Lung (tissue), 11 donors: ENCODE measurements at regions not wholly inside any gene's neighbourhood (a gene's known extent, or its start where the extent isn't known, plus 50 kb on each side); places are given as distances from the start of the nearest gene placed in this dataset.
A peak's percentile ranks its signal among the peaks of the same experiment; 100 is the strongest.

Source experiments
- ATAC-seq: fragments of 200-7000 bp; cut with Tn5 transposase; one replicate; pipeline ENCODE4 v1.9.1; 2020; ENCODE audit warnings: moderate number of reproducible peaks; ENCODE audit not compliant: insufficient read depth, low FRiP score
- DNase-seq, 3 donors: peaks; one replicate each; pipeline ENCODE4 v3.0.0-alpha.2; 2013 to 2017
- H3K27ac ChIP-seq, 2 donors: one replicate each; pipeline ENCODE4 v1.5.1; 2013; ENCODE audit warnings: mild to moderate bottlenecking in 2 of 2, moderate library complexity in 2 of 2, control low read depth in 1 of 2, inconsistent platforms in 1 of 2, low read depth in 1 of 2, low read length in 1 of 2
- H3K27me3 ChIP-seq, 3 donors: one replicate each; pipeline ENCODE4 v1.5.1; 2013; ENCODE audit warnings: low read length in 2 of 3; ENCODE audit not compliant: control insufficient read depth in 3 of 3, insufficient read depth in 3 of 3
- H3K36me3 ChIP-seq, 4 donors: one replicate each; pipeline ENCODE4 v1.5.1; 2013; ENCODE audit warnings: low read length in 4 of 4, mild to moderate bottlenecking in 1 of 4, moderate library complexity in 1 of 4; ENCODE audit not compliant: control insufficient read depth in 4 of 4, insufficient read depth in 4 of 4
- H3K4me1 ChIP-seq, 5 donors: one replicate each; pipeline ENCODE4 v1.5.1; 2013; ENCODE audit warnings: low read length in 5 of 5, mild to moderate bottlenecking in 2 of 5, moderate library complexity in 1 of 5; ENCODE audit not compliant: control insufficient read depth in 5 of 5, insufficient read depth in 5 of 5
- H3K4me3 ChIP-seq: one replicate; pipeline ENCODE4 v1.5.1; 2013; ENCODE audit warnings: mild to moderate bottlenecking, control low read depth, moderate library complexity
- H3K9ac ChIP-seq, 2 donors: one replicate each; pipeline ENCODE4 v1.5.1; 2013; ENCODE audit warnings: low read length in 2 of 2, control low read depth in 1 of 2; ENCODE audit not compliant: insufficient read depth in 1 of 2
- H3K9me3 ChIP-seq, 4 donors: one replicate each; pipeline ENCODE4 v1.5.1; 2013; ENCODE audit warnings: low read length in 3 of 4, mild to moderate bottlenecking in 1 of 4, moderate library complexity in 1 of 4; ENCODE audit not compliant: control insufficient read depth in 4 of 4, insufficient read depth in 3 of 4
- CTCF ChIP-seq: IDR thresholded peaks from 2 replicates; pipeline ENCODE4 v1.5.1; 2012; ENCODE audit warnings: mild to moderate bottlenecking; ENCODE audit errors: control extremely low read depth, extremely low read depth
- WGBS, 2 donors: extraction: QIAGEN DNeasy Blood & Tissue Kit; methylation state at CpG; one replicate each; pipeline ENCODE4 v1.1.7; 2013; 5-methylcytosine and 5-hydroxymethylcytosine counted together
- donor health status: control.
- donor health status: control.
- donor health status: Bipolar disorder and iron deficiency.
- donor health status: healthy.
- donor health status: DM: yes; HTN: yes; CAD: no.

GRCh38 chr2:19667085-19667484, 234.7 kb downstream of the TTC32 start:
- TF ChIP-seq CTCF = no peak
- ATAC-seq (no peak), DNase-seq (peak in 2 of 3 donors; percentile 66 to 69)
- H3K9me3 ChIP-seq = no peaks in the 10 kb centered on the region
- no peak overlapping the region for H3K9ac ChIP-seq
- peaks cover 0 to 11% (median 0%) of the 10 kb centered on the region in 5 donors for H3K4me1 ChIP-seq
- WGBS, 2 donors = 48 to 50% methylated on average over 3 of the region's 3 CpGs
- H3K27me3 ChIP-seq = no peaks in the 10 kb centered on the region
- no peak overlapping the region for H3K4me3 ChIP-seq
- H3K36me3 ChIP-seq = no peaks in the 10 kb centered on the region
- H3K27ac ChIP-seq = no peak overlapping the region

- no peak for ATAC-seq
- Histone ChIP-seq H3K9ac (no peak overlapping the region), H3K4me1 (peaks cover 0 to 11% (median 0%) of the 10 kb centered on the region in 5 donors), H3K4me3 (no peak overlapping the region), H3K27ac (no peak overlapping the region), H3K9me3 (no peaks in the 10 kb centered on the region), H3K36me3 (no peaks in the 10 kb centered on the region), H3K27me3 (no peaks in the 10 kb centered on the region)
- DNase-seq = no peak
- TF ChIP-seq CTCF = no peak
- 82 to 84% methylated on average over 4 of the region's 4 CpGs for WGBS, 2 donors
Measured at GRCh38 chr2:19664646-19665045, 237.1 kb downstream of the TTC32 start.

DNA sequence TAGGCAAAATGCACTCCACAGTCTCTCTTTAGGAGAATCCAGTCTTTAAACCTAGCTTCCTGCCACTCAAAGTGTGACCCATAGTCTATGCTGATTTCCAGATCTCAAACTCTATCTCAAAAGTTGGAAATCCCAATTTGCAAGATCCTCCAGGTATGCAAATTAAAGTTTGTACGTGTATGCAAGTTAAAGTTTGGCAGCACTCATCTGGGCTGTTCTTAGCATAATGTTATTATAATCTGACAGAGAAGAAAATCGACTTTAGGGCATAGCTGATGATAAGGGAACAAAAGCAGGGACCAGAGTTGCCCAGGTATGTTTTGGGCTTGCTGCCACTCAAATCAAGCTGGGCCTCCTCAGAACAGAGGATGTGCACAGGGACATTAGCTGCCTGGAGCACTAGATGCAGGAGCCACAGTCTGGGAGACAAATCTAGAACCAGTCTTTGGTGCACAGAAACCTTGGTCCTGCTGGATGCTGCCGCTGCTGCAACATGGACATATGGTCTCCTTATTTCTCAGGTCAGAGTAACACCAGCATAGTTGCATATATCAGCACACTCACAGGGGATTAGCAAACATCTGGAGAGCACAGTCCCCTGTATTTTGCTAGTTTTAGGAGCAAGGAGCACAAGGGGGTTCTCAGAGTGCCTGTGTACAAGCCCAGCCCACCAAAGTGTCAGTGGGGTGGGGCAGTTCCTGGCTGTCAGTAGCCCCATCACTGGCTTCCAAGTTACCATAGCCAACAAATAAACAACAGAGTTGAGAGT, 242.6 kb downstream of the TTC32 start:
- Histone ChIP-seq H3K36me3 (no peaks in the 10 kb centered on the region), H3K9me3 (peaks cover 0 to 2% (median 0%) of the 10 kb centered on the region in 4 donors), H3K4me1 (no peaks in the 10 kb centered on the region), H3K9ac (no peak overlapping the region), H3K27ac (no peak overlapping the region), H3K4me3 (no peak overlapping the region), H3K27me3 (no peaks in the 10 kb centered on the region)
- no peak for DNase-seq
- 80 to 82% methylated on average over 3 of the region's 3 CpGs for WGBS, 2 donors
- no peak for TF ChIP-seq CTCF
- no peak for ATAC-seq
